SK-N-SH treated with all-trans-retinoic acid at 6 μM for 48 hours (cell line): ENCODE measurements at regions not wholly inside any gene's neighbourhood (a gene's known extent, or its start where the extent isn't known, plus 50 kb on each side); places are given as distances from the start of the nearest gene placed in this dataset.
A peak's percentile ranks its signal among the peaks of the same experiment; 100 is the strongest.

Experiments
- ATAC-seq: fragments of 200-7000 bp; cut with Tn5 transposase; 3 replicates; pipeline ENCODE4 v1.9.1; 2020; ENCODE audit warnings: mild to moderate bottlenecking, moderate library complexity
- ARNTL ChIP-seq: fragments of 450-650 bp; formaldehyde crosslinking; IDR thresholded peaks from 2 replicates; pipeline ENCODE4 v1.5.0; 2020; ENCODE audit warnings: low read depth, mild to moderate bottlenecking, moderate library complexity, borderline replicate concordance
- BACH2 ChIP-seq: fragments of 250-450 bp; sonication (Bioruptor Pico); IDR thresholded peaks from 2 replicates; pipeline ENCODE4 v1.9.0; 2021; ENCODE audit warnings: mild to moderate bottlenecking, borderline replicate concordance
- CREB5 ChIP-seq: fragments of 250-450 bp; sonication (Bioruptor Pico); IDR thresholded peaks from 2 replicates; pipeline ENCODE4 v1.5.1; 2020; ENCODE audit warnings: low read depth, mild to moderate bottlenecking, moderate library complexity
- CSDC2 ChIP-seq: fragments of 250-450 bp; sonication (Bioruptor Pico); IDR thresholded peaks from 2 replicates; pipeline ENCODE4 v1.5.0; 2020; ENCODE audit warnings: mild to moderate bottlenecking, moderate library complexity
- ESRRG ChIP-seq: fragments of 250-450 bp; sonication (Bioruptor Pico); IDR thresholded peaks from 2 replicates; pipeline ENCODE4 v1.6.1; 2021; ENCODE audit warnings: mild to moderate bottlenecking
- GLIS3 ChIP-seq: fragments of 250-450 bp; sonication (Bioruptor Pico); IDR thresholded peaks from 2 replicates; pipeline ENCODE4 v1.5.0; 2020; ENCODE audit warnings: mild to moderate bottlenecking, moderate library complexity
- ISL1 ChIP-seq: fragments of 250-450 bp; sonication (Bioruptor Pico); IDR thresholded peaks from 2 replicates; pipeline ENCODE4 v2.1.2; 2022; ENCODE audit warnings: mild to moderate bottlenecking, moderate library complexity
- OSR1 ChIP-seq: fragments of 250-450 bp; sonication (Bioruptor Pico); IDR thresholded peaks from 2 replicates; pipeline ENCODE4 v1.8.0; 2022; ENCODE audit warnings: moderate library complexity, mild to moderate bottlenecking, inconsistent platforms
- PATZ1 ChIP-seq: fragments of 250-450 bp; sonication (Bioruptor Pico); IDR thresholded peaks from 2 replicates; pipeline ENCODE4 v1.8.0; 2020; ENCODE audit warnings: mild to moderate bottlenecking, moderate library complexity, borderline replicate concordance
- POU6F1 ChIP-seq: fragments of 250-450 bp; sonication (Bioruptor Pico); IDR thresholded peaks from 2 replicates; pipeline ENCODE4 v1.8.0; 2021; ENCODE audit warnings: low read depth, mild to moderate bottlenecking, moderate library complexity, borderline replicate concordance
- PPARA ChIP-seq: fragments of 250-450 bp; sonication (Bioruptor Pico); IDR thresholded peaks from 2 replicates; pipeline ENCODE4 v1.5.0; 2020; ENCODE audit warnings: mild to moderate bottlenecking, borderline replicate concordance
- RARB ChIP-seq: fragments of 250-450 bp; sonication (Bioruptor Pico); IDR thresholded peaks from 2 replicates; pipeline ENCODE4 v1.8.0; 2021; ENCODE audit warnings: mild to moderate bottlenecking, moderate library complexity
- SNAI2 ChIP-seq: fragments of 250-450 bp; sonication (Bioruptor Pico); IDR thresholded peaks from 2 replicates; pipeline ENCODE4 v1.5.0; 2020; ENCODE audit warnings: mild to moderate bottlenecking, moderate library complexity
- TCF4 ChIP-seq: fragments of 250-450 bp; sonication (Bioruptor Pico); IDR thresholded peaks from 2 replicates; pipeline ENCODE4 v1.8.0; 2021; ENCODE audit warnings: mild to moderate bottlenecking, moderate library complexity, borderline replicate concordance
- TSHZ2 ChIP-seq: fragments of 250-450 bp; sonication (Bioruptor Pico); IDR thresholded peaks from 2 replicates; pipeline ENCODE4 v1.5.0; 2020; ENCODE audit warnings: mild to moderate bottlenecking, moderate library complexity
- ZFP3 ChIP-seq: fragments of 250-450 bp; sonication (Bioruptor Pico); IDR thresholded peaks from 2 replicates; pipeline ENCODE4 v1.5.0; 2020; ENCODE audit warnings: mild to moderate bottlenecking, moderate library complexity
- ZFP30 ChIP-seq: fragments of 450-650 bp; formaldehyde crosslinking; IDR thresholded peaks from 2 replicates; pipeline ENCODE4 v1.5.0; 2022; ENCODE audit warnings: mild to moderate bottlenecking, moderate library complexity
- ZNF565 ChIP-seq: fragments of 450-650 bp; formaldehyde crosslinking; conservative IDR thresholded peaks from 2 replicates; pipeline ENCODE4 v1.5.0; 2020; ENCODE audit warnings: low read depth, mild to moderate bottlenecking, moderate library complexity
- ZNF70 ChIP-seq: fragments of 450-650 bp; formaldehyde crosslinking; IDR thresholded peaks from 2 replicates; pipeline ENCODE4 v1.5.0; 2020; ENCODE audit warnings: mild to moderate bottlenecking, moderate library complexity
- ZNF8 ChIP-seq: fragments of 450-650 bp; formaldehyde crosslinking; IDR thresholded peaks from 2 replicates; pipeline ENCODE4 v1.5.0; 2020; ENCODE audit warnings: mild to moderate bottlenecking, moderate library complexity

- TF ChIP-seq TSHZ2 (CRISPR knock-in tag) (no peak), ZNF8 (CRISPR knock-in tag) (no peak), ISL1 (CRISPR knock-in tag) (no peak), BACH2 (no peak), ZNF565 (CRISPR knock-in tag) (no peak), POU6F1 (CRISPR knock-in tag) (no peak), TCF4 (CRISPR knock-in tag) (no peak), PATZ1 (CRISPR knock-in tag) (no peak), PPARA (CRISPR knock-in tag) (no peak), ZNF70 (CRISPR knock-in tag) (no peak), GLIS3 (no peak), CSDC2 (CRISPR knock-in tag) (no peak), ARNTL (CRISPR knock-in tag) (no peak), ESRRG (CRISPR knock-in tag) (no peak), ZFP30 (no peak), ZFP3 (no peak), OSR1 (no peak), RARB (CRISPR knock-in tag) (no peak), SNAI2 (CRISPR knock-in tag) (no peak), CREB5 (no peak)
- peak; percentile 71 for ATAC-seq
Observed at GRCh38 chr1:192524223-192524622, 51.4 kb upstream of the RGS1 start.
